Keratinocyte (primary cell): ENCODE measurements at regions not wholly inside any gene's neighbourhood (a gene's known extent, or its start where the extent isn't known, plus 50 kb on each side); places are given as distances from the start of the nearest gene placed in this dataset.

Experiments used
- DNase-seq: peaks from one replicate; pipeline ENCODE4 v3.0.0-alpha.2; 2011; ENCODE audit warnings: low read depth, missing footprints, low spot score
- FAIRE-seq: peaks from 2 replicates; lab custom pipeline; 2011; peaks lifted over from hg19 to GRCh38; lab: Jason Lieb, UNC
- H2AFZ ChIP-seq: 2 replicates; pipeline ENCODE4 v1.6.0; 2012; ENCODE audit warnings: low read length, control low read depth, inconsistent platforms; ENCODE audit not compliant: control insufficient read depth
- H3K27ac ChIP-seq: 2 replicates; pipeline ENCODE4 v1.5.1; 2011; ENCODE audit warnings: low read length; ENCODE audit not compliant: control insufficient read depth, insufficient read depth
- H3K27me3 ChIP-seq: 3 replicates; pipeline ENCODE4 v1.6.0; 2011; ENCODE audit warnings: low read length; ENCODE audit not compliant: control insufficient read depth, insufficient read depth; ENCODE audit errors: extremely low read depth
- H3K36me3 ChIP-seq, 2 experiments: 2 replicates in 1 of 2; 3 replicates in 1 of 2; pipeline ENCODE4 v1.5.1; 2011; ENCODE audit warnings: low read length in 2 of 2, mild to moderate bottlenecking in 1 of 2; ENCODE audit not compliant: control insufficient read depth in 2 of 2, insufficient read depth in 2 of 2; ENCODE audit errors: extremely low read depth in 1 of 2
- H3K4me1 ChIP-seq: 3 replicates; pipeline ENCODE4 v1.5.1; 2011; ENCODE audit warnings: low read length; ENCODE audit not compliant: control insufficient read depth, insufficient read depth; ENCODE audit errors: extremely low read depth
- H3K4me2 ChIP-seq: 3 replicates; pipeline ENCODE4 v1.6.0; 2011; ENCODE audit warnings: low read depth, low read length; ENCODE audit not compliant: control insufficient read depth, insufficient read depth; ENCODE audit errors: extremely low read depth
- H3K4me3 ChIP-seq, 3 experiments: fragments of 200-600 bp in 1 of 3; sonication (generic) in 1 of 3; 2 replicates in 2 of 3; 3 replicates in 1 of 3; pipeline ENCODE4 v1.5.1; 2011 to 2016; ENCODE audit warnings: low read length in 3 of 3, mild to moderate bottlenecking in 3 of 3, control low read depth in 2 of 3, inconsistent platforms in 1 of 3, low read depth in 1 of 3, mixed read lengths in 1 of 3, mixed run types in 1 of 3, moderate library complexity in 1 of 3; ENCODE audit not compliant: control insufficient read depth in 2 of 3, insufficient read depth in 2 of 3; ENCODE audit errors: extremely low read depth in 1 of 3
- H3K79me2 ChIP-seq: 2 replicates; pipeline ENCODE4 v1.6.0; 2012; ENCODE audit warnings: low read length; ENCODE audit not compliant: control insufficient read depth, insufficient read depth
- H3K9ac ChIP-seq: 3 replicates; pipeline ENCODE4 v1.6.0; 2011; ENCODE audit warnings: low read length; ENCODE audit not compliant: control insufficient read depth, insufficient read depth; ENCODE audit errors: extremely low read depth
- H3K9me1 ChIP-seq: 3 replicates; pipeline ENCODE4 v1.6.0; 2011; ENCODE audit warnings: low read length; ENCODE audit not compliant: control insufficient read depth, insufficient read depth; ENCODE audit errors: extremely low read depth
- H3K9me3 ChIP-seq: 2 replicates; pipeline ENCODE4 v1.5.1; 2012; ENCODE audit warnings: low read depth, low read length; ENCODE audit not compliant: control insufficient read depth
- H4K20me1 ChIP-seq: 3 replicates; pipeline ENCODE4 v1.6.0; 2011; ENCODE audit warnings: low read length; ENCODE audit not compliant: control insufficient read depth, insufficient read depth; ENCODE audit errors: extremely low read depth
- EZH2 ChIP-seq: IDR thresholded peaks from one replicate; pipeline ENCODE4 v1.6.1; 2012; ENCODE audit warnings: inconsistent platforms, mild to moderate bottlenecking, low read length, moderate library complexity
- dilution Hi-C: fragments of 300-500 bp; cut with MboI; formaldehyde crosslinking; loops from one replicate; pipeline ENCODE4 v1.7.0; 2020; ENCODE audit warnings: low sequenced_read_pairs; ENCODE audit not compliant: extremely low pct_ligation_motif_present
- TF ChIP-seq, protein P1 (sequence below), 3 experiments: IDR thresholded peaks in 1 of 3; conservative IDR thresholded peaks in 1 of 3; optimal IDR thresholded peaks in 1 of 3; 2 replicates in 2 of 3; 3 replicates in 1 of 3; pipeline versions ENCODE3 to v1.5.1; 2011; ENCODE audit warnings: low read length in 3 of 3, mild to moderate bottlenecking in 3 of 3, moderate library complexity in 2 of 3, control low read depth in 1 of 3, inconsistent platforms in 1 of 3; ENCODE audit not compliant: insufficient read depth in 2 of 3; ENCODE audit errors: extremely low read depth in 1 of 3

DNA sequence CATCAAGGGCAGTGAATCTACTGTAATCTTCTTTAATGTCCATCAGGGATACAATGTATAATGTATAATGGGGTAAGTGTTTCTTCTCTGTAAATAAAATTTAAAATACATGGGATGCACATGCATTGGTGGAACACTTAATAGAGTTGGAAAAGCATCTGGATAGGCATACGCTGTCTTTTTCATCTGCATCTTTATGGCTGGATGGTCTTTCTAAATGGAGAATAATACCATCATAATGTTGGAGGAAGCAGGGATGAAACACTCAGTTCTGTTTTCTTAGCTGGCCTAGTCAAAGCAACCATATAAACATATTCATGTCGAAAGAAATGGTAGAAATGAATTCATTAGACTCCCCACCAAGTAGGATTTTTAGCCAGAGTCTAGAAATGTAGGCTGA, 202.8 kb downstream of the CDCA7 start:
- no peak for TF ChIP-seq EZH2
- TF ChIP-seq, protein P1, sequence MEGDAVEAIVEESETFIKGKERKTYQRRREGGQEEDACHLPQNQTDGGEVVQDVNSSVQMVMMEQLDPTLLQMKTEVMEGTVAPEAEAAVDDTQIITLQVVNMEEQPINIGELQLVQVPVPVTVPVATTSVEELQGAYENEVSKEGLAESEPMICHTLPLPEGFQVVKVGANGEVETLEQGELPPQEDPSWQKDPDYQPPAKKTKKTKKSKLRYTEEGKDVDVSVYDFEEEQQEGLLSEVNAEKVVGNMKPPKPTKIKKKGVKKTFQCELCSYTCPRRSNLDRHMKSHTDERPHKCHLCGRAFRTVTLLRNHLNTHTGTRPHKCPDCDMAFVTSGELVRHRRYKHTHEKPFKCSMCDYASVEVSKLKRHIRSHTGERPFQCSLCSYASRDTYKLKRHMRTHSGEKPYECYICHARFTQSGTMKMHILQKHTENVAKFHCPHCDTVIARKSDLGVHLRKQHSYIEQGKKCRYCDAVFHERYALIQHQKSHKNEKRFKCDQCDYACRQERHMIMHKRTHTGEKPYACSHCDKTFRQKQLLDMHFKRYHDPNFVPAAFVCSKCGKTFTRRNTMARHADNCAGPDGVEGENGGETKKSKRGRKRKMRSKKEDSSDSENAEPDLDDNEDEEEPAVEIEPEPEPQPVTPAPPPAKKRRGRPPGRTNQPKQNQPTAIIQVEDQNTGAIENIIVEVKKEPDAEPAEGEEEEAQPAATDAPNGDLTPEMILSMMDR (optimal IDR thresholded peaks at IDR 0.05 in 1 of 3, IDR thresholded peaks at IDR 0.05 in 1 of 3, conservative IDR thresholded peaks at IDR 0.05 in 1 of 3; ENCODE audit: extremely low read depth in 1 of 3, insufficient read depth in 2 of 3, low read length in 3 of 3): no peak
- no peaks in the 10 kb centered on the region for H3K36me3 ChIP-seq
- H3K4me1 ChIP-seq: no peaks in the 10 kb centered on the region
- H3K9me3 ChIP-seq: no peaks in the 10 kb centered on the region
- DNase-seq: no peak
- H3K4me2 ChIP-seq: no peak overlapping the region
- no peaks in the 10 kb centered on the region for H3K9me1 ChIP-seq
- dilution Hi-C loops: no loop called here
- H3K4me3 ChIP-seq: no peak overlapping the region
- peaks cover 7% of the 10 kb centered on the region for H3K27me3 ChIP-seq
- no peak overlapping the region for H3K27ac ChIP-seq
- H3K79me2 ChIP-seq: no peaks in the 10 kb centered on the region
- no peak for FAIRE-seq
- no peaks in the 10 kb centered on the region for H4K20me1 ChIP-seq
- no peak overlapping the region for H2AFZ ChIP-seq
- no peak overlapping the region for H3K9ac ChIP-seq

DNA sequence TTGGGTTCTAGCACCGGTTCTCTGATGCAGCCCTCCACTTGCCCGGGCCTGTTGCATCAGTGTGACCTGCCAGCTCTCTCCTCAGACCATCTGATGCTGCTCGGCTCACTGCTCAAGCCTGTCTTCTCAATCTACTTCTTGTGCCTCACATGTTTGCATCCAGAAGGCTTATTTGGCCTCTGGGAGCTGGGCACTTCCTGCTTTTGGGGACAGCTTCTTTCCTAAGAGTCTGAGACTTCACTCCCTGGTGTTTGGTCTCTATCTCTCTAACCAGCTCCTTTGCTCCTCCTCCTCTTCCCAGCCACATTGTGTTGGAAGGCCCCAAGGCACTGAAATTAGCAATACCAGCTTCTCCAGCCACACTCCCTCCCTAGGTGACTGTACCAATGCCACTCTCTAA, 212.8 kb downstream of the CDCA7 start:
- peak overlapping the region; percentile 90 for H2AFZ ChIP-seq
- no peak overlapping the region for H3K27ac ChIP-seq
- no peak overlapping the region for H3K4me3 ChIP-seq
- no peak for FAIRE-seq
- no peaks in the 10 kb centered on the region for H3K79me2 ChIP-seq
- TF ChIP-seq, protein P1 (optimal IDR thresholded peaks at IDR 0.05 in 1 of 3, IDR thresholded peaks at IDR 0.05 in 1 of 3, conservative IDR thresholded peaks at IDR 0.05 in 1 of 3; ENCODE audit: extremely low read depth in 1 of 3, insufficient read depth in 2 of 3, low read length in 3 of 3): no peak
- no peak for TF ChIP-seq EZH2
- no peaks in the 10 kb centered on the region for H3K9me3 ChIP-seq
- H4K20me1 ChIP-seq: no peaks in the 10 kb centered on the region
- H3K9me1 ChIP-seq: no peaks in the 10 kb centered on the region
- H3K4me1 ChIP-seq: peaks cover 19% of the 10 kb centered on the region
- H3K4me2 ChIP-seq: peak overlapping the region; percentile 28
- DNase-seq: no peak
- H3K9ac ChIP-seq: no peak overlapping the region
- no peaks in the 10 kb centered on the region for H3K27me3 ChIP-seq
- dilution Hi-C loops: no loop called here
- no peaks in the 10 kb centered on the region for H3K36me3 ChIP-seq
